Panc1 (cell line): ENCODE measurements at regions not wholly inside any gene's neighbourhood (a gene's known extent, or its start where the extent isn't known, plus 50 kb on each side); places are given as distances from the start of the nearest gene placed in this dataset.

Source experiments
- ATAC-seq: fragments of 200-7000 bp; cut with Tn5 transposase; 2 replicates; pipeline ENCODE4 v1.9.1; 2020; ENCODE audit warnings: mild to moderate bottlenecking, moderate library complexity
- BruUV-seq: library from RNA; stranded (reverse); fragments of 400-500 nt; replicated peaks from 2 replicates; lab custom pipeline; 2021; lab: Mats Ljungman, UMichigan
- CTCF ChIA-PET: fragments of 300-600 bp; sonication (Branson Sonifier 250); formaldehyde crosslinking; loops from one replicate; lab custom pipeline; 2022; ENCODE audit warnings: antibody characterized with exemption; lab: Charles Lee
- POLR2A ChIA-PET: fragments of 300-600 bp; sonication (Branson Sonifier 250); formaldehyde crosslinking; loops from one replicate; lab custom pipeline; 2022; ENCODE audit warnings: antibody characterized with exemption; lab: Charles Lee
- DNase-seq: peaks from one replicate; pipeline ENCODE4 v3.0.0-alpha.2; 2010; ENCODE audit warnings: low read depth, low spot score
- H3K27ac ChIP-seq: 2 replicates; pipeline ENCODE4 v1.5.1; 2011; ENCODE audit warnings: mild to moderate bottlenecking, low read length, inconsistent platforms
- H3K27me3 ChIP-seq: fragments of 200-500 bp; sonication (Bioruptor generic); 2 replicates; pipeline ENCODE4 v1.6.0; 2014; ENCODE audit warnings: low read length, inconsistent platforms; ENCODE audit not compliant: control insufficient read depth, insufficient read depth
- H3K36me3 ChIP-seq: fragments of 200-500 bp; sonication (Bioruptor generic); 2 replicates; pipeline ENCODE4 v1.5.1; 2014; ENCODE audit warnings: inconsistent platforms, mild to moderate bottlenecking, low read length, moderate library complexity; ENCODE audit not compliant: control insufficient read depth, insufficient read depth
- H3K4me1 ChIP-seq: 2 replicates; pipeline ENCODE4 v1.5.1; 2011; ENCODE audit warnings: inconsistent platforms, mild to moderate bottlenecking, low read length, moderate library complexity; ENCODE audit not compliant: control insufficient read depth, insufficient read depth
- H3K4me3 ChIP-seq, 2 experiments: 2 replicates each; pipeline ENCODE4 v1.5.1; 2011 to 2012; ENCODE audit warnings: low read depth in 2 of 2, low read length in 2 of 2, mild to moderate bottlenecking in 2 of 2, inconsistent platforms in 1 of 2, moderate library complexity in 1 of 2
- H3K9me3 ChIP-seq: fragments of 200-500 bp; sonication (Bioruptor generic); 2 replicates; pipeline ENCODE4 v1.5.1; 2014; ENCODE audit warnings: low read depth, mild to moderate bottlenecking, inconsistent platforms, low read length, moderate library complexity; ENCODE audit not compliant: control insufficient read depth, insufficient read depth
- POLR2AphosphoS5 ChIP-seq: IDR thresholded peaks from 2 replicates; pipeline ENCODE4 v1.6.1; 2012; ENCODE audit warnings: mild to moderate bottlenecking, low read depth, low read length, moderate library complexity
- SIN3A ChIP-seq: IDR thresholded peaks from 2 replicates; pipeline ENCODE4 v1.6.1; 2012; ENCODE audit warnings: low read depth, mild to moderate bottlenecking, low read length, moderate library complexity, borderline replicate concordance; ENCODE audit not compliant: insufficient read depth
- TCF7L2 ChIP-seq: IDR thresholded peaks from 2 replicates; pipeline ENCODE4 v1.6.1; 2011; ENCODE audit warnings: mild to moderate bottlenecking, low read depth, low read length, inconsistent platforms
- in situ Hi-C: cut with HindIII; loops from 2 replicates; pipeline ENCODE4 v1.10.0; 2016; ENCODE audit warnings: low sequenced_read_pairs, low pct_unique_long_range_greater_than_20kb
- intact Hi-C: fragments of 100-400 bp; cut with micrococcal nuclease; formaldehyde crosslinking; loops from one replicate; pipeline ENCODE4 v1.10.0; 2022; ENCODE audit not compliant: unreplicated experiment
- TF ChIP-seq, protein P1 (sequence below), 2 experiments: IDR thresholded peaks; 2 replicates each; pipeline ENCODE4 v1.6.1; 2011 to 2012; ENCODE audit warnings: low read depth in 2 of 2, control low read depth in 1 of 2, low read length in 1 of 2, mild to moderate bottlenecking in 1 of 2, moderate library complexity in 1 of 2; ENCODE audit not compliant: insufficient read depth in 1 of 2
- TF ChIP-seq, protein P2 (sequence below): fragments of 450-650 bp; IDR thresholded peaks from 2 replicates; pipeline ENCODE4 v1.5.1; 2017; ENCODE audit warnings: mild to moderate bottlenecking

DNA sequence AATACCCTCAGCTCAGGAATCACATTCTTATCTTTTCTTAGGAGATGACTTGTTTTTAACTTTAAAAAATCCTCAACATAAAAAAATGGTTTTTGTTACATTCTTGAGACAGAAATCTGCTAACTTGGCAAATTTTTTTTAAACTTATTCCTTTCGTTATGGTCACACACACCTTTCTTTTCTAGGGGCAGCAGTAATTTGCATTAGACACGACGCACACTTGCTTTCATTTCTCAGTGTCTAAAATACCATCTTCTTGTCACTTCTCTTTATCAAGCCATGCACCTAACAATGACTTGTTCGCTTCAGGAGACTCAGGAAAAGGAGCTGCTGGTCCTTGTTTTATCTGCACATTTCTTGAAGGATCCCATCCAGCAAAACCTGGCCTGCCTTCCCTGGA, 112.6 kb upstream of the TBL1X start:
- ChIA-PET CTCF (no interaction called here), POLR2A (interaction anchor here (0.6 kb wide), 1 partner anchor 313 kb away, joined by 6 read pairs; no protein-coding TSS in a partner anchor)
- Histone ChIP-seq H3K27ac (no peak overlapping the region), H3K27me3 (no peaks in the 10 kb centered on the region), H3K9me3 (no peaks in the 10 kb centered on the region), H3K4me1 (no peaks in the 10 kb centered on the region), H3K36me3 (no peaks in the 10 kb centered on the region), H3K4me3 (no peak overlapping the region)
- intact Hi-C loops (no loop called here), in situ Hi-C loops (no loop called here)
- ATAC-seq, result no peak
- TF ChIP-seq SIN3A (no peak), POLR2AphosphoS5 (no peak), TCF7L2 (no peak)
- TF ChIP-seq, protein P1, sequence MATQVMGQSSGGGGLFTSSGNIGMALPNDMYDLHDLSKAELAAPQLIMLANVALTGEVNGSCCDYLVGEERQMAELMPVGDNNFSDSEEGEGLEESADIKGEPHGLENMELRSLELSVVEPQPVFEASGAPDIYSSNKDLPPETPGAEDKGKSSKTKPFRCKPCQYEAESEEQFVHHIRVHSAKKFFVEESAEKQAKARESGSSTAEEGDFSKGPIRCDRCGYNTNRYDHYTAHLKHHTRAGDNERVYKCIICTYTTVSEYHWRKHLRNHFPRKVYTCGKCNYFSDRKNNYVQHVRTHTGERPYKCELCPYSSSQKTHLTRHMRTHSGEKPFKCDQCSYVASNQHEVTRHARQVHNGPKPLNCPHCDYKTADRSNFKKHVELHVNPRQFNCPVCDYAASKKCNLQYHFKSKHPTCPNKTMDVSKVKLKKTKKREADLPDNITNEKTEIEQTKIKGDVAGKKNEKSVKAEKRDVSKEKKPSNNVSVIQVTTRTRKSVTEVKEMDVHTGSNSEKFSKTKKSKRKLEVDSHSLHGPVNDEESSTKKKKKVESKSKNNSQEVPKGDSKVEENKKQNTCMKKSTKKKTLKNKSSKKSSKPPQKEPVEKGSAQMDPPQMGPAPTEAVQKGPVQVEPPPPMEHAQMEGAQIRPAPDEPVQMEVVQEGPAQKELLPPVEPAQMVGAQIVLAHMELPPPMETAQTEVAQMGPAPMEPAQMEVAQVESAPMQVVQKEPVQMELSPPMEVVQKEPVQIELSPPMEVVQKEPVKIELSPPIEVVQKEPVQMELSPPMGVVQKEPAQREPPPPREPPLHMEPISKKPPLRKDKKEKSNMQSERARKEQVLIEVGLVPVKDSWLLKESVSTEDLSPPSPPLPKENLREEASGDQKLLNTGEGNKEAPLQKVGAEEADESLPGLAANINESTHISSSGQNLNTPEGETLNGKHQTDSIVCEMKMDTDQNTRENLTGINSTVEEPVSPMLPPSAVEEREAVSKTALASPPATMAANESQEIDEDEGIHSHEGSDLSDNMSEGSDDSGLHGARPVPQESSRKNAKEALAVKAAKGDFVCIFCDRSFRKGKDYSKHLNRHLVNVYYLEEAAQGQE (IDR thresholded peaks at IDR 0.05; ENCODE audit: insufficient read depth in 1 of 2, low read depth in 2 of 2, low read length in 1 of 2), result no peak
- TF ChIP-seq, protein P2, sequence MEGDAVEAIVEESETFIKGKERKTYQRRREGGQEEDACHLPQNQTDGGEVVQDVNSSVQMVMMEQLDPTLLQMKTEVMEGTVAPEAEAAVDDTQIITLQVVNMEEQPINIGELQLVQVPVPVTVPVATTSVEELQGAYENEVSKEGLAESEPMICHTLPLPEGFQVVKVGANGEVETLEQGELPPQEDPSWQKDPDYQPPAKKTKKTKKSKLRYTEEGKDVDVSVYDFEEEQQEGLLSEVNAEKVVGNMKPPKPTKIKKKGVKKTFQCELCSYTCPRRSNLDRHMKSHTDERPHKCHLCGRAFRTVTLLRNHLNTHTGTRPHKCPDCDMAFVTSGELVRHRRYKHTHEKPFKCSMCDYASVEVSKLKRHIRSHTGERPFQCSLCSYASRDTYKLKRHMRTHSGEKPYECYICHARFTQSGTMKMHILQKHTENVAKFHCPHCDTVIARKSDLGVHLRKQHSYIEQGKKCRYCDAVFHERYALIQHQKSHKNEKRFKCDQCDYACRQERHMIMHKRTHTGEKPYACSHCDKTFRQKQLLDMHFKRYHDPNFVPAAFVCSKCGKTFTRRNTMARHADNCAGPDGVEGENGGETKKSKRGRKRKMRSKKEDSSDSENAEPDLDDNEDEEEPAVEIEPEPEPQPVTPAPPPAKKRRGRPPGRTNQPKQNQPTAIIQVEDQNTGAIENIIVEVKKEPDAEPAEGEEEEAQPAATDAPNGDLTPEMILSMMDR, result no peak
- BruUV-seq, result no TSS peak
- no peak for DNase-seq

DNA sequence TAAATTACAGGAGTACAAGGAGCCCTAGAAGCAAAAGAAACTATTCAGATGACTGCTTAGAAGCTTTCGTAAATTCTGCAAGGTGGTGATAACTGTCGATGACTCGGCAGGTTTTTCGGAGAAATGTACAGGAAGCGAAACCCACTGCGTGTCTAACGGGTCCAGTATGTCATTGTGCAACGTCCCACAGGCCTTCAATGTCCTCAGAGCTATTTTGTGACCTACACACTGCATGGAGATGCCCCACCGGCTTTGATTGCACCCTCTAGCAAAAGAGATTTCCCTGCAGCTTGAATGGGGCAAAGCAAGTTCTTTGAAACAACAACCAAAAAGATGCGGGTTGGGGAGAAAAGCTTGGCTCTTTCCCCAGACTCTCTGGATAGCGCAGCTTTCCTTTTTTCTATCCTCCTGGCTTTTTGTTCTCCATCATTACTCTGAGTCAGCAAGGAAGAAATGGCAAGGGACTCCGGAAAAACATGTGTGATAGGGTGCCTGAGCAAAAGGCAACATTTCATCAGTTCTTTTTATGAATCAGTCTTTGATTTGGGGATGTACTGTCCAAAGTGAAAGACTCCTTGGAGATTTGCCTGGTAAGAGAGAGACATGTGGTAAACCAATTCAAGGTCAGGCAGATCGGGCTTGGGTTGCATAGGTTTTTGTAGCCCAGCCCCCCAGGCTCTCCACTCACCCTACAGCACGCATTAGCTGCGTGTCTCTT, 112.0 kb upstream of the TBL1X start:
- no peak for TF ChIP-seq POLR2AphosphoS5
- TF ChIP-seq, protein P1 (IDR thresholded peaks at IDR 0.05; ENCODE audit: insufficient read depth in 1 of 2, low read depth in 2 of 2, low read length in 1 of 2), result no peak
- no peak for TF ChIP-seq SIN3A
- TF ChIP-seq, protein P2, result no peak
- no peak for TF ChIP-seq TCF7L2
- CTCF ChIA-PET, result no interaction called here
- Histone ChIP-seq H3K4me3 (no peak overlapping the region), H3K27me3 (no peaks in the 10 kb centered on the region), H3K27ac (no peak overlapping the region), H3K9me3 (no peaks in the 10 kb centered on the region), H3K4me1 (no peaks in the 10 kb centered on the region), H3K36me3 (no peaks in the 10 kb centered on the region)
- no peak for ATAC-seq
- no TSS peak for BruUV-seq
- in situ Hi-C loops, result no loop called here
- intact Hi-C loops, result no loop called here
- no peak for DNase-seq
- POLR2A ChIA-PET, result interaction anchor here (0.6 kb wide), 1 partner anchor 312 kb away, joined by 6 read pairs; no protein-coding TSS in a partner anchor
